Hematopoietic multipotent progenitor cell treated with erythropoietin and hydrocortisone succinate and interleukin-3 and kit ligand, for 6 days (in vitro differentiated cells): ENCODE measurements at regions not wholly inside any gene's neighbourhood (a gene's known extent, or its start where the extent isn't known, plus 50 kb on each side); places are given as distances from the start of the nearest gene placed in this dataset.
"Not testable (repeated sequence)": the region's sequence is repeated elsewhere in the genome, so short reads cannot be mapped to it uniquely, and the experiment has no call there.

Experiments
- DNase-seq: peaks from one replicate; pipeline ENCODE4 v3.0.0-alpha.2; 2015

DNA sequence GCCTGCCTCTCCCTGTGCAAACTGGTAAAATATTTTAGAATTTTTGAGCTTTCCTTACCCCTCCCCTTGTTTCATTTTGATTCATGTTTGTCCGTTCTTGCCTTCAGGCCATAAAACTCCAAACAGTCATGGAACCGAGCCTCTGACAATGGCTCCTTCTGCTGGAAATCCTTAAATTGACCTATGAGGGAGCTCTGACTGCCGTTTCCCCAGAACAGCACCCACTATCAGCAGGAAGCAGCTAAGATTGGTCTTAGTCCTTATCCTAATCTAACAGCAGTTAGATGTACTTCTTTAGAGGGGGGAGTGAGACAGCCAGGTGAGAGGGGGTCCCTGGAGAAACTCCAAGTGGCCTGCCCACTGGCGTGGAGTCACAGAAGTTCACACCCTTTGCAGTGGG, 106.7 kb downstream of the FAM174A start:
- DNase-seq, result no peak

DNA sequence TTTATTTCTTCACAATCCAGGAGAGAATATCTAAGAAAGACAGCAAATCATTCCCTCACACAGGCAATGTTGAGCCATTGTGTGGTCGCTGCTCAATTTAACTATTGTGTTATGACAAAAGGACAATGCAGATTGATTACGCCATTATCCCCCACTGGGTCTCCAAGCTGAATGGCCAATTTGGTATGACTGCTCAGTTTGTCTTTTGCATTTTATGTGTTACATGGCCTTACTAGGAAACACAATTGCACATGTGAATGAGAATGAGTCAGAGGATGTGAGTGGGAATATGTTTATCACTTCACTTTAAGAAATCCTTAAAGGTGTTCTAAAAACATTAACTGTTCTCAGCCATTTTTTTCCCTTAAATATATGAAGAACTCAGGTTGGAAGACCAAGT, 108.3 kb downstream of the FAM174A start:
- DNase-seq, result no peak

DNA sequence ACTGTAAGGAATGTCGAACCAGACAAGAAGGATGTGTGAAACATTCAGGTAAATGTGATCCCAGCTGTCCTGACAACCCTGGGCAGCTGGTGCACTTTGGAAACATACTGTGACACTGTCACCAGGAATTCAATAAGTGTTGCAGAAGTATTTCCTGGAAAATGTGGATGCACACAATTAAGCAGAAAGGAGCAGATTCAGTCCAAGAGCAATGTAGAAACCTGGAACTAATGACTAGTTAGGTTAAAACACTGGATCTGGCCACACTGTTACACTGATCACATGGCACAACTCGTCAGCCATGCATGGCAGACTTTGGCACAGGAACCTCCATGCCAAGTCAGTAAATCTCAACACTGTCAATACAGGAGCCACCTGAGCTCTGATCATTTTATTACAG, 109.0 kb downstream of the FAM174A start:
- no peak for DNase-seq

DNA sequence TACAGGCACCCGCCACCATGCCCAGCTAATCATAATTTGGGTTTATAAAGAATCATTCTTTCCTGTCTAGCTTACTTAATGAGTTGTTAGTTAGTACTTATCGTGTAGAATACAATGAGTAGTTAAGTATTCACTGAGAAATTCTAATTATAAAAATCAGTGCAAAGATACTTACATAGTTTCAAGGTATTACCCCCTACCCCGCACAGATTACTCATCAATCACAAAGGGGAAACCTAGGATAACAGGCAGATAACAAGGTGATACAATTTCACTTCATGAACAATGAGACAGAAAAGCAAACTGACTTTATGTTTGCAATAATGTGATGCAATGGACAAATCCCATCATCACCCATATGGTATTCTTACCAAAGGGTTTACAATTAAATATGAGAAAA, 109.6 kb downstream of the FAM174A start:
- DNase-seq, result no peak

DNA sequence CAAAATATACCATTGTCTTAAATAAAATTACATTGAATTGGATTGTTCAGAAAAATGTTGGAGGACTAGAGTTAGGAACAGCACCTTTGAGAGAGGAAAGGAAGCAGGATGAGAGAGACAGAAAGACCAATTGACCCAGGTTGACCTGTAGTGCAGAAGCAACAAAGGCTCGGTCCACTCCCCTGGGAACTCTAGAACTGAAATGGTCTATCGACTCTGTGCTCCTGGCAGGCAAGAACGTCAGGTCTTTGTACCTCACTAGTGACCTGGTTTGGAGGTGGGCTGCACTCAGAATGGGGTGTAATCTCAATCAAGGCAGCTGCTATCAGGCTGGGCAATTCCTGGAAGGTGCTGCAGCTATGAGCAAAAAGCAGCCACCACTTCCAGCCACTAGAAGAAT, 110.8 kb downstream of the FAM174A start:
- DNase-seq, result no peak

DNA sequence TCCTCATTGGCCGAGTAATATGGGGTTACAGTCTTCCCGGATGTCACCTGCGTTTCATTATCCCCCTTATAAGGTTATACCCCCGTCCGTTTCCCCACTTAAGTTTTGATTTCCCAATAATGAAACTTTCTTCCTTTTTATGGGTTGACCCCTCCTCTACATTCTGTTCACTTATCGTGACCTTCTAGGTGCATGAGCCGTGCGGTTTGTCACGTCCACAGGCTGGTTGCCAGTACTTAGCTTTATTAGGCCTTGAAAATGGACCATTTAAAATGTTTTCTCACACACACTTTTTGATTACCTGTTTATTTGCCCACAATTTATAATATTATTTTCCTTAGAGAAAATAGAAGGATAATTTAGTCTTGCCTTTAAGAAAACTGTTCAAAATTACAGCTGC, 111.5 kb downstream of the FAM174A start:
- no peak for DNase-seq

DNA sequence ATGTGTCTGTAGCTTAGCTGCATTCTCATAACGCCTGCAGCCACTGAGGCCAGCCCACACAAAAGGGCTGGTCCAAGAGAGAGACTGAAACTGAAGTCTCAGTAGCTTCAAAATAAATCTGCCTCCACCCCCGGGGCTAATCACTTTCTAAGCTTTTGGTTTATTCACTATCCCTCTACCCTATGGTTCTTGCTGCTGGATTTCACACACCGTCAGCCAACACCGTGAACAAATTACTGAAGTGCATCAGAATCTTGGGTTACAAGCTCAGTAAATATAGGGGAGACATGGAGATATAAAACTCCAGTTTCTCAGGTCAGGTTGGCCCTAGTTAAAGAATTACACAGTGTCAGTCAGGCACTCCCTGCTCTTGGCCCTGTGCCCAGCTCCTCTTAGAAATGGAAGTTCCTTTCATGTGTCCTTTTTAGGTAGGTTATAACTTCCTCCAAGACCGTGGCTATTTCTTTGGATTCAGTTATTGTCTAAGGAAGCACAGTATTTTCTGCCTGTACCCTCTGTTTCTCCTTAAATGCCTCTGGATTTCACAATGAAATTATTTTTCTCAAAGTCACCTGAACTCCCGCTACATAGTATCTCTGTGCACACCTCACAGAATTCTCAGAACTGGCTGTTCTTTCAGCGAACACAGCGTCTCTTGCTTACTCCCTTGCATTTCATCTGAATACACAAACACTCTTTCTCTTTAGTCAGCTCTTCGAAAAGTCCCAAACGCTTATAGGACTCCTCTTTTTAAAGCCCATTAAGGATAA, 112.5 kb downstream of the FAM174A start:
- peak; percentile 80 for DNase-seq

DNA sequence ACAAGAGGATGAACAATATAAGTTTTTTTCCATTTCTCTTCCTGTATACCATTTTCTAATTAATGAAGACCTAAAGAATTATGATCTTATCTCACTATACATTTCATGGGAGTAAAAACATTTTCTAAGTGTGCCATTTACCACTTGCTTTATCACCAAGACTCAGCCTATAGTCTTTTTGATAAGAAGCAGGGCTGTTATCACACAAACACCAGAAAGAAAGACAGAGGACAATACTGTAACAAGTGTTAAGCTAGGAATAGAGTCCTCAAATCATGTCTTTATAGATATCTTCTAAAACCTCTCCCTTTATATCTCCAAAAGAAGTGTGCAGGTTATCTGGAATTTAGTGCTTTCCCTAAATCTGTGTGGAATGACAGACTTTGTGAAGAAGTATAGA, 119.7 kb downstream of the FAM174A start:
- peak; percentile 16 for DNase-seq

DNA sequence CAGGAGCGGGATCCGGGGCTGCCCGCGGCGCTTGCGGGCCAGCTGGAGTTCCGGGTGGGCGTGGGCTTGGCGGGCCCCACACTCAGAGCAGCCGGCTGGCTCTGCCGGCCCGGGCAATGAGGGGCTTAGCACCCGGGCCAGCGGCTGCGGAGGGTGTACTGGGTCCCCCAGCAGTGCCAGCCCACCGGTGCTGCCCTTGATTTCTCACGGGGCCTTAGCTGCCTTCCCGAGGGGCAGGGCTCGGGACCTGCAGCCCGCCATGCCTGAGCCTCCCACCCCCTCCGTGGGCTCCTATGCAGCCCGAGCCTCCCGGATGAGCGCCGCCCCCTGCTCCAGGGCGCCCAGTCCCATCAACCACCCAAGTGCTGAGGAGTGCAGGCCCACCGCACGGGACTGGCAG, 121.6 kb downstream of the FAM174A start:
- DNase-seq, result not testable (repeated sequence)

DNA sequence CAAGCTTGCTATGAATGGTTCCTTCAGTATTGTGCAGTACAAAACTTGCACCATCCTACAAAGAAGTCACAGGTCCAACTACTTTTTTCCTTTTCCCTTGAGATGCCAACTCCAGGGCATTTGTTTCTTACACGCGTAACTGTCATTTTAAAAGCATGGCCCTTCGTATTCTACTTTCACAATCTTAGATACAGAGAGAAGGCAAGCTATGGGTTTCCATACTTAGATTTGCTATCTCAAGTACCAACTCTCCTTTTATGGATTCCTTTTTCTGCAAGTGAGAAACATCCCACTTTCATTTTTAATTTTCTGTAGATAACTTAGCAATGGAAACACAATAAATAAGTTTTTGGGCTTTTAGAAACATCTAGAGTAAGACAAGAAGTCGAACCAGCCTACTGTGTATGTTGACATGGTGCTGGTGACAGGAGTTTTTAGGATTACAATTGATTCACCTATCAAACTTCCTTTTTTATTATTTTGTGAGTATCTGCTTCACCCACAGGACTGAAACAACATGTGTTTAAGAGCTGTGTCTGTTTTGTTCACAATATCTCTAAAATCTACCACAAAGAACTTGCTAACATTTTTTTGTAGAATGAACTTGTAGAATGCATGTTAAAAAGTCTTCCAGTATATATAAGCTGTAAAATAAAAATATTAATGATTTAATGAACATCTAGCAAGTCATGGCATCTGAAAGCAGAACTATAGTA, 124.1 kb downstream of the FAM174A start:
- no peak for DNase-seq

DNA sequence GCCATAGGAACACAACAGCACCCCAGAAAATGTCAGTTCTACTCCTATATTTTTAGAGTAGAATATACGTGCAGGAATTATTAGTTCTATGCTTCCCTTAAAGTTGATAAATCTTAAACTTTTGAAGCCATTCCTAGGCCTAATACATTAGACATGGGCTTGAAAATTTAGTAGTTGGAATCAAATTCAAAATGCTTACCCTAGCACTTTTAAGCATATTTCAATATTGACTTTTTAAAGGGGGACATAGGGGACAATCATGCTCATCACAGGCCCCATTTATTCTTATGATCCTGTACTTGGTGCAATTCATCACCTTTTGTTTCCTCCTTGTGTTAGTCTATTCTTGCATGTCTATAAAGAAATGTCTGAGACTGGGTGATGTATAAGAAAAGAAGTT, 129.0 kb downstream of the FAM174A start:
- DNase-seq, result no peak

DNA sequence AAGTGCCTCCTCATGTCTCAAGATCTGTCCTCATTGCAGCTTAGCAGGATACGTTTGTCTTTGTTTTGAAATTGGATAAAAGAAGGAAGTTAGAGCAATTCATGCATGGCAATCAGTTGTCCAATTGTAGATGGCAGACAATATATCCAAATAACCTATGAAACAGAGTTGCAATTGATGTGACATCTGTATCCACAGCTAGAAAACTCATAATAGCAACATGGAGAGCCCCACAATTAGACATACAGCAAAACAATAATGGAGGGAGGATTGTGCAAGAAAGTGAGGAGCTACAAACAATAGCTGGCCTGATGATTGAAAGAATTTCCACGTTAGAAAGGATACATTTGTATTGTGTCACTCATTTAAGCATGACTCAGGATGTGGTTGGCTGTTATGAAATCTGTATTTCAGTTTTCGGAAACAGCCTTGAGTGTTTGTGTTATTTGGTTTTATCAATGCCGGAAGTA, 132.0 kb downstream of the FAM174A start:
- peak; percentile 70 for DNase-seq

DNA sequence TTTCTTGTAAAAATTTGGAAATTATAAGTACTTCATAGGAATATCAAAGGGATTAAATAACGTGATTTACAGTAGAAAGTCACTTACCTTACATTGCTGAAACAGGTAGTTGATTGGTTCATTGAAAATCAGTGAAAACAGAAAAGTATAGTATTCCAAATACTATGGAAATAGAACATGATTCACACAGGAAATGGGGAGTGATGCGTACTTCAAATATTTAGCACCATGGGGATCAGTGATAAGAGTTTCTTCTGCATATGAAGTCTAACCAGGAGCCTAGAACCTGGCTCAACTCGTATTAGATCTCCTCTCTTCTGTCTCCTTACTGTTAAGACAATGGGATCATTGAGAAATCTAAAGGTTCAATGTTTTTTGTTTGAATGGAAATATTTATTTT, 133.3 kb downstream of the FAM174A start:
- no peak for DNase-seq

DNA sequence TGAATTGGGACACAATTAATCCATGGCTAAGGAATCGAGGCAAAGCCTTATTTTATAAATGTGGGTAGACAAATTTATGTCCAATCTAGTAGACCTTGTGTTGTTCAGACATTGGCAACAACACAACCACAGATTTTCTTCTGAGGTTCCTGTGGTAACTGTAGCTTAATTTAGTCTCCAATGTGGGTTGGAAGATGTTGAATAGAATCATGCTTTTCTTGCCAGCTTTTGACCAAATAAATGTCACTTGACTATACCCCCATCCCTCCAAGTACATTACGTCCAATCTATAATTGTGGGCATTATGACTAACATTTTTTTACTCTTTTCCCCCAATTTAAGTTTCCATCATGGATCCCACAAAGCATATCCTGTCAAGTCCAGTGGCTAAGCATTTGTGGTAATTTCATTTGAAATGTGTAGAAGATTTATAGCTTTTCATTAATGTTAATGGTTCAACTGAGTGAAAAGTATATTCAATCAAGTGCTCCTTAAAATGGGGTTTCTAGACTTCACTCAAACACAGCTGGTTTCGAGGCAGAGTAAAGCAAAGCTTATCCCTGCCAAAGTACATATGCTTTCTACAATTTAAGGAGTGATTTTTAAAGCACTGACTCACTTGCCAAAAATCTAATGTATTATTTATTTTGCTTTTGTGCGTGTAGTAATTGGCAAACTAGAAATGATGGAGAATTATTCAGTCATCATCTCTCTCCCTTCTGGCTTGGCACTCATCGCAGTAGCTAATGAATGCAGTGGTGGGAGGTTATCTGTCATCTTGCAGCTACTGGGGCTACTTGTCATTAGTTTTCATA, 141.8 kb downstream of the FAM174A start:
- DNase-seq, result no peak

DNA sequence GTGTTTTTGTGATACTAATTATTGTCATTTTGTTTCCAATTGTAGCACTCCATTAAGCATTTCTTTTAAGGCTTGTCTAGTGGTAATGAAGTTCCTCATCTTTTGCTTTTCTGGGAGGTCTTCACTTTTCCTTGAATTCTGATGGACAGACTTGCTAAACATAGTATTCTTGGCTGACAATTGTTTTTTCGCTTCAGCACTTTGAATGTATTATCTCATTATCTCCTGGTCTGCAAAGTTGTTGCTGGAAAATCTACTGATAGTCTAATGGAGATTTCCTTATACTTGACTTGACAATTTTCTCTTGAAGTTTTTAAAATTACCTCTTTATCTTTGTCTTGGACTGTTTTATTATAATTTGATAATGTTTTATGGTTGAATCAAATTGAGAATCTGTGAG, 147.5 kb downstream of the FAM174A start:
- no peak for DNase-seq

DNA sequence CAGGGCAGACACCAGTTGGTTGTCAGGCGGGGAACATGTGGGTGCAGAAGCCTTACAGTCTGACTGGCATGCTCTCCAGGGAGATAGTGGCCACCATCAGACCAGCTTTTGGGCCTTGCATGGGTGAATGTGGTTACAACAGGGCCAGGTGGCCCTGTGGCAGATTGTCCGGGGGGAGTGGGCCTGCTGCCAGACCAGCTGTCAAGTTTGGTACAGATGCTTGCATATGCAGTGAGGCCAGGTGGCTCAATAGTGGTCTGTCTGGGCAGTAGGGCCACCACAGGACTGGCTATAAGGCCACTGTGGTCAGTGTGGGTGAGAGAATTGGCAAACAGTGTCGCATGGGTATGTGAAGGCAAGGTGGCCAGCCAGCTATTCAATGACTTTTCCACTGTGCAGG, 148.7 kb downstream of the FAM174A start:
- no peak for DNase-seq

DNA sequence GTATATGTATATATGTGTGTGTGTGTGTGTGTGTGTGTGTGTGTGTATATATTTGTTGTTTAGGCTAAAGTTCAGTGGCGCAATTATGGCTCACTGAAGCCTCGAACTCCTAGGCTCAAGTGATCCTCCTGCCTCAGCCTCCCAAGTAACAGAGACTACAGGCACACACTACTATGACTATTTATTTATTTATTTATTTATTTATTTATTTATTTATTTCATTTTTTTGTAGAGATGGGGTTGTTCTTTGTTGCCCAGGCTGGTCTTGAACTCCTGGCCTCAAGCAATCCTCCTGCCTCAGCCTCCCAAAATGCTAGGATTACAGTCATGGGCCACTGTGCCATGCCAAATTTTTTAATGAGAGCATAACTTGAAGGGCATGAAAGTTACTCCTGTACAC, 149.9 kb downstream of the FAM174A start:
- DNase-seq, result not testable (repeated sequence)

DNA sequence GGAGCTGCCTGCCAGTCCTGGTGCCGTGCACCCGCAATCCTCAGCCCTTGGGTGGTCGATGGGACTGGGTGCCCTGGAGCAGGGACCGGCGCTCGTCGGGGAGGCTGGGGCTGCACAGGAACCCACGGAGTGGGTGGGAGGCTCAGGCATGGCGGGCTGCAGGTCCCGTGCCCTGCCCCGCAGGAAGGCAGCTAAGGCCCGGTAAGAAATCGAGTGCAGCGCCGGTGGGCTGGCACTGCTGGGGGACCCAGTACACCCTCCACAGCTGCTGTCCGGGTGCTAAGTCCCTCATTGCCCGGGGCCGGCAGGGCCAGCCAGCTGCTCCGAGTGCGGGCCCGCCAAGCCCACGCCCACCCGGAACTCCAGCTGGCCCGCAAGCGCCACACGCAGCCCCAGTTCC, 153.7 kb downstream of the FAM174A start:
- not testable (repeated sequence) for DNase-seq

DNA sequence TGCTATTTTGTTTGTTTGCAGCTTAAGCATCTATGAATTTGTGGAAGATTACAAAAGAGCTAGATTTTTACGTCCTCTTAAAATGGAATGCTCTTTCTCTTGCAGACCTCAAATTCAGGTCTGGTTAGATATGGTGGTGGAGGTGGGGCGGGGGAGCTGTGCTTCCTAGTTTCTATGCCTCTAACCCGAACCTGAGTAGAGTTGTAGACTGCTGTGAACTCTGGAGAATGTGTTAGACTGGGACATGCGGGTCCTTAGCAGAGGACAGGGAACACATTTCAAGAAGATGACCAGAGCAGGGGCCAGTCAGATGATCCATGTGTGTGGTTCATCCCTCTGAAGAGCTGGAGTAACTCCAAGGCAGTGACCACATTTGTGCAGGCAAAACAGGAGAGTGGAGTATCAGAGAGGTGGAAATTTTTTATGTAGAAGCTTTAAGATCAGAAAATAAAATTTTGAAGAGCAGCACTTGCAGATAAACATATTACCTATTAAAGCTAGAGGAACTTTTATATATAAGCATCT, 154.9 kb downstream of the FAM174A start:
- no peak for DNase-seq

DNA sequence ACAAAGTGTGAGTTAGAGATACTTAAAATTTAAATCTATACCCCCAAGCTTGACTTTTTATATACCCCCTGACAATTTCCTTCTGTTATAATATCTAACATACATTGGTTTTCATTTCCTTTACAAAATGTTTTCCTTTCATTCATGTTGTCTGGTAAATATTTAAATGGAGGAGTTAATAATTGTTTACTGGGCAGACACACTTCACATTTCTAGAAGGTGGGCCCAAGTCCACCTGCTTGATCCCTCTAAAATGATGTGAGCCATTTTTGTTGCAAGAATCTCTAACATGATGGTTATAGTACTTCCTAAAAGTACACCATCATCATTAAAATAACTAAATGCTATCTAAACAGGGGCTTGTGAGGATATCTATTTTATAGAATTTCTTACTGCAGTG, 155.9 kb downstream of the FAM174A start:
- DNase-seq, result no peak

DNA sequence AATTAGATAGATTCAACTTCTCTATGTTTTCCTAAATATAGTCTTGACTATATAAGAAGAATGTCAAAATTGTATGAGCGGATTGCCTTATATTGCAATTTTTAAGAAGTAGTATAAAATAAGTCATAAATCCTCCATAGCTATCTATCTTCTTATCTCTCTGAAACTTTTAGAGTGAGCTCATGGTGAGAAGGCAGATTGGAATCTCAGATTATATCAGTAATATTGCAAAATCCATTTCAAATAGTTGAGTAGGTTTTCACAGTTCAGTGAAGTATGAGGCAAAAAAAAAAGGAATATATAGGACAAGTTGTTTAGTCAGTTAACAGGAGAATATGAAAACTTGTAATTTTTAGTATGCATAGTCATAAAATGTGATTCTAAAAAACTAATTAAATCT, 156.4 kb downstream of the FAM174A start:
- peak; percentile 35 for DNase-seq

DNA sequence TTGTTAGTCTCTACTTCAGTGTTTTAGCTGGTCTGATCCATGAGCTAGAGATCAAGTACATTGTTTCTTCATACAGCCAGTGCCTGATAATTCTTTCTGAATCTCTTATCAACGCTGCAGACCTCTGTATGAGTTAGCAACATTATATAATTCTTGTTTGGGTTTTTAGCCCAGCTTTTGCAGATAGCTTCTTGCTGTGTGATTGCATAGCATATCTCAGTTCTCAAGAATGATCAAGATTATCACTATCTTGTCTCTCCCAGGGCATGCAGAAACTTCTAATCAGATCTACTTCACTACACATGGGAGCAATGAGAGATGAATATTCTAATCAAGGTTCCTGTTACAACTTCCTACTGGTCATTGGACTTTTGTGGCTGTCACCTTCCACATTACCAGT, 158.3 kb downstream of the FAM174A start:
- peak; percentile 57 for DNase-seq

DNA sequence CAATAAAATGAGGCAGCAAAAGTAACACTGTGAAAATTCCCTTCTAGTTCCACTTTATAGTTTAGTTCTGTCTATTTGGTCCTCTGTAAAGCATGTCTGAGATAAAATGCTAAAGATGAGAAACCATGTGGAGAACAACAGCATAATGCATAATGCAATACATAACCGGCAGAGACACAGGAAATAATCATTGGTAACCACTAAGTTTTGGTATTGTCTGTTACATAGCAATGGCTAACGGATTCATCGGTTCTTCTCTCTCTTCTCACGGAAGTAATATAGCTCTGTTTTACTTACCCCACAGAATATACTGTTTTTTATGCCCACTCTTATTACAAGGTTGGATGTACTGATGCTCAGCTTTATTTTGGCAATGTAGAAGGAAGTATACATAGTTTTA, 158.9 kb downstream of the FAM174A start:
- peak; percentile 49 for DNase-seq
